ENCODE measurements at regions not wholly inside any gene's neighbourhood (a gene's known extent, or its start where the extent isn't known, plus 50 kb on each side); places are given as distances from the start of the nearest gene placed in this dataset.
A peak's percentile ranks its signal among the peaks of the same experiment; 100 is the strongest.

DNA sequence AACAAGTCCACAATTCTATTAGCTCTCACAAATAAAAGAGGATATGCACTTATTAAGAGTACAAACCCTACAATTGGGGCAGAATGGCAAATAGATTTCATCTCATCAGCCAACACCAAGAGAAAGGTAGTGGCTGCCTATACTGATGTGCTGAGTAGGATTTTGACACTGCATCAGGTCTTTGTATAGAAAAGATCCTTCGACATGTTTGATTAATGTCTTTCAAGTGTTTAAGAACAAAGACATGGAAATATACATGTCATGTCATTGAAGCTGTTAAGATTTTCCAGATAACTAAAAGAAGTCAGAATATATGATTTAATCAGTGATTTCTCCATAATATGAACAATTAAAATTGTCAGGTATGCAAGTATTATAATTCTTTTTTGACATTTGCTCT lies 238.7 kb upstream of the GRAMD2B start:
- no peak overlapping the region for H3K4me3 ChIP-seq (ENCODE audit: control insufficient read depth, low read depth, low read length)
- no peak for DNase-seq (ENCODE audit: low read depth)
- TF ChIP-seq, protein P1, sequence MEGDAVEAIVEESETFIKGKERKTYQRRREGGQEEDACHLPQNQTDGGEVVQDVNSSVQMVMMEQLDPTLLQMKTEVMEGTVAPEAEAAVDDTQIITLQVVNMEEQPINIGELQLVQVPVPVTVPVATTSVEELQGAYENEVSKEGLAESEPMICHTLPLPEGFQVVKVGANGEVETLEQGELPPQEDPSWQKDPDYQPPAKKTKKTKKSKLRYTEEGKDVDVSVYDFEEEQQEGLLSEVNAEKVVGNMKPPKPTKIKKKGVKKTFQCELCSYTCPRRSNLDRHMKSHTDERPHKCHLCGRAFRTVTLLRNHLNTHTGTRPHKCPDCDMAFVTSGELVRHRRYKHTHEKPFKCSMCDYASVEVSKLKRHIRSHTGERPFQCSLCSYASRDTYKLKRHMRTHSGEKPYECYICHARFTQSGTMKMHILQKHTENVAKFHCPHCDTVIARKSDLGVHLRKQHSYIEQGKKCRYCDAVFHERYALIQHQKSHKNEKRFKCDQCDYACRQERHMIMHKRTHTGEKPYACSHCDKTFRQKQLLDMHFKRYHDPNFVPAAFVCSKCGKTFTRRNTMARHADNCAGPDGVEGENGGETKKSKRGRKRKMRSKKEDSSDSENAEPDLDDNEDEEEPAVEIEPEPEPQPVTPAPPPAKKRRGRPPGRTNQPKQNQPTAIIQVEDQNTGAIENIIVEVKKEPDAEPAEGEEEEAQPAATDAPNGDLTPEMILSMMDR (conservative IDR thresholded peaks at IDR 0.05; ENCODE audit: control insufficient read depth, insufficient read depth, low read depth, low read length) = no peak

DNA sequence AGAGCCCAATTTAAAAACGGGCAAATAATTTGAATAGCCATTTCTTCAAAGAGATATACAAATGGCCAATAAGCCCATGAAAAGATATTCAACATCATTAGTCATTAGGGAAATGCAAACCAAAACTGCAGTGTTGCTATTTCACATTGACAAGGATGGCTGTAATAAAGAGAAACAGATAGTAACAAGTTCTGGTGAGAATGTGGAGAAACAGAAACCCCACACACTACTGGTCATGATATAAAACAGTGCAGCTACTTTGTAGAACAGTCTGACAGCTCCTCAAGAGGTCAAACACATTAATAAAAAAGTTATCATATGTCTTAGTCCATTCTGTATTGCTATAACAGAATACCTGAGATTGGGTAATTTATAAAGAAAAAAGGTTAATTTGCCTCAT lies 237.0 kb upstream of the GRAMD2B start:
- TF ChIP-seq, protein P1 (conservative IDR thresholded peaks at IDR 0.05; ENCODE audit: control insufficient read depth, insufficient read depth, low read depth, low read length) = no peak
- DNase-seq (ENCODE audit: low read depth) = no peak
- H3K4me3 ChIP-seq (ENCODE audit: control insufficient read depth, low read depth, low read length) = no peak overlapping the region

DNA sequence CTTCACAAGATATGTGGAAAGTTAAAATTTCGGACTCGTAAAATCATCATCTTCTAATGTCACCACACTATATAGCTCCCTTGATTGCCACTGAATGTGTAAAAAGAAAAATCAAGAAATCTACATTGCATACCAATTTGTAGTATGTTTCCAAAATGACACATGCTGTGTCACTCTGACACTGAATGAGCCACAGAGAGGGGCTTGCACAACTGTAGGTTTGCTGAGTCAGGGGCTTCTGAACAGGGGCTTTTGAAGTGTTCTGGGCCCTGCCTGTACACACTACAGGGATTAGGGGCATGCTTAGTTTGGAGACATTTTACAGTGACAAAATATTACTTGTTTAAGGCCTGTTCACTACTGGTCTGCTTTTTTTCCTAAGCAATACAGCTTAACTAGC lies 234.4 kb upstream of the GRAMD2B start:
- H3K4me3 ChIP-seq (ENCODE audit: control insufficient read depth, low read depth, low read length) = no peak overlapping the region
- TF ChIP-seq, protein P1 (conservative IDR thresholded peaks at IDR 0.05; ENCODE audit: control insufficient read depth, insufficient read depth, low read depth, low read length) = no peak
- DNase-seq (ENCODE audit: low read depth) = peak; percentile 24

DNA sequence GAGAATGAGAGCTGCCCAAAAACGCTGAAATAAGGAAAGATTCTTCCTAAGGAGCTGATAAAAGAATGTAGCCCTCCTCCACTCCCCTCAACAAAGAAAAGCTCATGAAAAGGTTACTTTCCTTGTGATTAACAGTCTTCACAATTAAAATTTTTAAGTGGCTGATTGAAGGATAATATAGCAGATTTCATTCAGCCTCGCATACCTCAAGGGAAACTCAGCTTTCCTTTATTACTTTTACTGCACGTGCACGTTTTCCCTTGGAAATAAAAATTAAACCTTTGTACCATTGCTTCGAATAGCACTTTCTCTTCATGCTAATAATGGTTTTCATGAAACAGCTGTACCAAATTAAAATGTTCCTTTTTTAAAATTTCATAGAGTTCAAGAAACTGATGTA lies 234.0 kb upstream of the GRAMD2B start:
- DNase-seq (ENCODE audit: low read depth) = no peak
- H3K4me3 ChIP-seq (ENCODE audit: control insufficient read depth, low read depth, low read length) = no peak overlapping the region

DNA sequence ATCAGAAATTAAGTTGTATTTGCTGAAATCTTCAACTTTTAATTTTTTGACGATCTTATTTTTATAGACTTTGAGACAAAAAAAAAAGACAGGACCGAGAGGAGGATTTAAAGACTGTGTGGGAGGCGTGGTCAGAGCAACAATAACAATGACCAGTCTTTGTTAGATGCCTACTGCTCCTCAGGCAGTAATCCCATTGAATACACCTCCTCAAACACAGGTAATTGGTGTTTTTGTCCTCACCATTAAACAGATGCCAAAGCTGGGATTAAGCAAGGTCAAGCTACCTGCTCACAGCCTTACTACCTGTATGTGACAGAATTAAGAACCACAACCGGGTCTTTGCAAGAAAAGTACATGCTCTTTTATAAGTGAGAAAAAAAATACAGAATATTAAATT lies 233.3 kb upstream of the GRAMD2B start:
- H3K4me3 ChIP-seq (ENCODE audit: control insufficient read depth, low read depth, low read length) = no peak overlapping the region
- TF ChIP-seq, protein P1 (conservative IDR thresholded peaks at IDR 0.05; ENCODE audit: control insufficient read depth, insufficient read depth, low read depth, low read length) = no peak
- DNase-seq (ENCODE audit: low read depth) = no peak

More for the DNA sequence above, 234.0 kb upstream of the GRAMD2B start:
- TF ChIP-seq, protein P1 (conservative IDR thresholded peaks at IDR 0.05; ENCODE audit: control insufficient read depth, insufficient read depth, low read depth, low read length) = no peak

DNA sequence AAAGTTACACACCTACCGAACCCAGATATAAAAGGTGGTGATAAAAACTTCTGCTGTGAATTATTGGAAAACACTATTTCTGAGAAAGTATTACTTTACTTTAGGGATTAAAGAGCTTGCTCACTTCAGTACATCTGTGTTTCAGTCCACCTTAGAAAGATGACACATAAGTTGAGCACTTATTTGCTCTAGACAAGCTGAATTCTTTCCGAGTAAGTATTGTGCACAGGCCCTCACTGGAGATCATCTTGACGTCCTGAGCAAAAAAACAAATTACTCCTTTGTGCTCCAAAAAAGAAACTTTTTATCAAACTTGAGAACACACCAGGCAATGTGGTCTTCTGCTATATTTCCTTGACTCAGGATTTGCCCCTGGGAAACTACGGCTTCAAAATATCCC lies 231.0 kb upstream of the GRAMD2B start:
- no peak overlapping the region for H3K4me3 ChIP-seq (ENCODE audit: control insufficient read depth, low read depth, low read length)
- TF ChIP-seq, protein P1 (conservative IDR thresholded peaks at IDR 0.05; ENCODE audit: control insufficient read depth, insufficient read depth, low read depth, low read length) = no peak
- DNase-seq (ENCODE audit: low read depth) = no peak

Measured in fibroblast of mammary gland (primary cell).